ENCODE measurements at regions not wholly inside any gene's neighbourhood (a gene's known extent, or its start where the extent isn't known, plus 50 kb on each side); places are given as distances from the start of the nearest gene placed in this dataset.

GRCh38 chr12:128191380-128191779 is 75.6 kb upstream of the TMEM132C start:
- no peak overlapping the region for H3K4me3 ChIP-seq (ENCODE audit: low read length)
- TF ChIP-seq CTCF (conservative IDR thresholded peaks at IDR 0.05; ENCODE audit: low read length), result no peak
- no peak for DNase-seq (ENCODE audit: low read depth)

- TF ChIP-seq CTCF (conservative IDR thresholded peaks at IDR 0.05; ENCODE audit: low read length), result no peak
- DNase-seq (ENCODE audit: low read depth), result no peak
- H3K4me3 ChIP-seq (ENCODE audit: low read length), result no peak overlapping the region
These were observed 62.3 kb upstream of the TMEM132C start for GRCh38 chr12:128204711-128205110.

- TF ChIP-seq CTCF (conservative IDR thresholded peaks at IDR 0.05; ENCODE audit: low read length), result no peak
- H3K4me3 ChIP-seq (ENCODE audit: low read length), result no peak overlapping the region
- no peak for DNase-seq (ENCODE audit: low read depth)
These were observed 61.8 kb upstream of the TMEM132C start for GRCh38 chr12:128205145-128205544.

GRCh38 chr12:128205758-128206157 is 61.2 kb upstream of the TMEM132C start:
- no peak for TF ChIP-seq CTCF (conservative IDR thresholded peaks at IDR 0.05; ENCODE audit: low read length)
- no peak for DNase-seq (ENCODE audit: low read depth)
- H3K4me3 ChIP-seq (ENCODE audit: low read length), result no peak overlapping the region

Measured in AG10803 (cell line).